ENCODE measurements at regions not wholly inside any gene's neighbourhood (a gene's known extent, or its start where the extent isn't known, plus 50 kb on each side); places are given as distances from the start of the nearest gene placed in this dataset.

DNA sequence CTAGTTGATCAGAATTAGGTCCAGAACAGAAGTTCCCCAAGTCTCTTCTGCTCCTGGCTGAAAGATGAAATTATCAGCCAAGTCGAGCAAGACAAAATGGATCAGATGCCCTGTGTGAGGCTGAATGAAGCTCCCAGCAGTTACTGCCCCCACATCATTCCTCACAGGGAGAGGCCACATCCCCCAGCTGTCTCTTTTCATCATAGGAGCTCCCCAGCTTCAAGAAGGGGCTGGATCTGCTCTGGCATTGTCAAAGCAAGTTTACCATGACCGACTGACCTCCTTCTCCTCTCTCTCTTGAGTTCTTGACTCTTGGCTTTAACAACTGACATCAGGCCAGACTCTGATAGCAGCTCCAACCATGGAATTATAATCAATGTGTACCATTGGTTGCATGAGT lies 133.3 kb upstream of the RAD23B start:
- in situ Hi-C loops (cut with HindIII; ENCODE audit: low pct_unique_long_range_greater_than_20kb, low sequenced_read_pairs): no loop called here
- DNase-seq (ENCODE audit: low read depth, low spot score): no peak

DNA sequence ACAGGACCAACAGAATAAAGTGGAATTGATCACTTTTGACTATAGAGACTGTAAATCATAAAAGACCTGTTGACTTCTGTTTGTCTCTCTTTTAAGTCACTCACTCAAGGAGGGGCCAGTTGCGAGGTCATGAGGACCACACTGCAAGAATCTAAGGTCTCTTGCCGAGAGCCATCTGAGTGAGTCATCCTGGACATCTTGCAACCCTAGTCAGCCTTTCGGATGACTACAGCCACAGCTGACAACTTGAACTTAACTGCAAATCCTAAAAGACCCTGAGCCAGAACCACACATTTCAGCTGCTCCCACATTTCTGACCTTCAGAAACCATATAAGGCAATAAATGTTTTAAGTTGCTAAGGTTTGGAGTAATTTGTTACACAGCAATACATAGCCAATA lies 129.7 kb upstream of the RAD23B start:
- in situ Hi-C loops (cut with HindIII; ENCODE audit: low pct_unique_long_range_greater_than_20kb, low sequenced_read_pairs): no loop called here
- no peak for DNase-seq (ENCODE audit: low read depth, low spot score)

DNA sequence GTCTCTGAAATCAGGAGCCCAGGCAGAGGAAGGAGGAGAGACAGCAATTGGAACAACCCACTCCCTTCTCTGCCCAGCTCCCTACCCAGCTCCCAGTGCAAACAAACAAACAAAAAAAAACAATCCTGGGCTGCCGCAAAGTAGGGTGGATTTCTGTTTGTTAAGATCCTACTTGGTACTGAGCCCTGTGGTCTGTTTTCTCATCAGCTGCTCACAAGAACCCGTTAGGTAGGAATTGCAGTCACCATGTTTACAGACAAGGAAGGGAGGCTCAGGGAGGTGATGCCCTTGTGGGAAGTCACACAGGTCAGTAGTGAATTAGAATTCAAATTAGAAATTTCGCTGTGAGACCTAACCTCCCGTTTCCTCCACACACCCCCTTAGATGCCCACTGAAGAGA lies 128.8 kb upstream of the RAD23B start:
- in situ Hi-C loops (cut with HindIII; ENCODE audit: low pct_unique_long_range_greater_than_20kb, low sequenced_read_pairs): no loop called here
- DNase-seq (ENCODE audit: low read depth, low spot score): no peak

DNA sequence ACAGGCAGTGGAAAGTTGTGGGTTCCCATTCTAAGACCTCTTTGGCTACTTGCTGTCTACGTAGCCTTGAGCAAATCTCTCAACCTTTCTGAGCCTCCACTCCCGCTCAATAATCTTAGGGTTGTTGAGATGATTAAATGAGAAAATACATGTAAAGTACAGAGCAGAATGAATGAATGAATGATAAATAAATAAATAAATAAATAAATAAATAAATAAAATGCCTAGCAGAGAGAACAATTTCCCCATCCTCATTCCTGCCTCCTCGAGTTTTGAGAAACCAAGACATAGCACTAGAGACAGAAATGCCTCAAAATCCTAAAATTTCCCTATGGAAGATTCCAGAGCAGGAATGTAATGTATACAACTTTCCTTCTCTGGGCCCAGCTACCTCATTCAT lies 128.3 kb upstream of the RAD23B start:
- in situ Hi-C loops (cut with HindIII; ENCODE audit: low pct_unique_long_range_greater_than_20kb, low sequenced_read_pairs): no loop called here
- no peak for DNase-seq (ENCODE audit: low read depth, low spot score)

GRCh38 chr9:107155244-107155817 lies 127.7 kb upstream of the RAD23B start:
- in situ Hi-C loops (cut with HindIII; ENCODE audit: low pct_unique_long_range_greater_than_20kb, low sequenced_read_pairs): no loop called here
- no peak for DNase-seq (ENCODE audit: low read depth, low spot score)

GRCh38 chr9:107158321-107158720 lies 124.8 kb upstream of the RAD23B start:
- in situ Hi-C loops (cut with HindIII; ENCODE audit: low pct_unique_long_range_greater_than_20kb, low sequenced_read_pairs): no loop called here
- DNase-seq (ENCODE audit: low read depth, low spot score): peak; percentile 82

DNA sequence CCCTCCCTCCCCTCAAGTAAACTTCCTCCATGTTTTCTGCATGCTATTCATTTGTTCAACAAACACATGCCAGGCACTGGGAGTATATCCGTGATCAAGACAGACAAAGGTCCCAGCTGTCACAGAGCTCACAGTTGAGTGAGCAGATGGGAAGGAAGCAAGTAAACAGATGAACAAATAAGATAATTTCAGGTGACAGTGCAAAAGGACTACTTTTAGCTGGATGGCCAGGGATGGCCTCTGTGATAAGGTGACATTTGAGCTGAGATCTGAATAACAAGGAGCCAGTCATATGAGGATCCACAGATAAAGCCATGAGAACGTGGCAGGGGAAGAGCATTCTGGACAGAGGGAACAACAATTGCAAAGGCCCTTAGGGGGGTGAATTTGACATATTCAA lies 121.7 kb upstream of the RAD23B start:
- DNase-seq (ENCODE audit: low read depth, low spot score): no peak
- in situ Hi-C loops (cut with HindIII; ENCODE audit: low pct_unique_long_range_greater_than_20kb, low sequenced_read_pairs): no loop called here

GRCh38 chr9:107163370-107163769 lies 119.7 kb upstream of the RAD23B start:
- no peak for DNase-seq (ENCODE audit: low read depth, low spot score)
- in situ Hi-C loops (cut with HindIII; ENCODE audit: low pct_unique_long_range_greater_than_20kb, low sequenced_read_pairs): no loop called here

DNA sequence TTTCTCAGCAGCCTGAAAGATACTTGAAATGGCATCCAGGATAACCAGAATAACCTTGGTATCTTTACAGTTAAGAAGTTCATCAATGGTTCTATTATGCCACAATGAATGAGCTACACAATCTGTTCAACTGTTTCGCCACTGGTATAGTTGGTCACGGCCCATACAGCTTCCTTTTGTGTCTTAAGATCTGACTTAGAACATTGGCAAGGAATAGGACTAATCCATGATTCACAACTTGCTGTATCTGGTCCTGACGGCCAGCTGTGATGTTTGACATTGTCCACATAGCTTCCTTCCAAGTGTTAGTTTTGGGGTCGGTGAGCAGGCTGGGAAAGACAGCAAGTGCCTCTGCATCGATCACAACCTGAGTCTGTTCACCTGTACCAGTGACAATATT lies 113.3 kb upstream of the RAD23B start:
- in situ Hi-C loops (cut with HindIII; ENCODE audit: low pct_unique_long_range_greater_than_20kb, low sequenced_read_pairs): no loop called here
- DNase-seq (ENCODE audit: low read depth, low spot score): peak; percentile 93

GRCh38 chr9:107170801-107171200 lies 112.3 kb upstream of the RAD23B start:
- in situ Hi-C loops (cut with HindIII; ENCODE audit: low pct_unique_long_range_greater_than_20kb, low sequenced_read_pairs): no loop called here

GRCh38 chr9:107172160-107172978 lies 110.7 kb upstream of the RAD23B start:
- DNase-seq (ENCODE audit: low read depth, low spot score): peak; percentile 90
- in situ Hi-C loops (cut with HindIII; ENCODE audit: low pct_unique_long_range_greater_than_20kb, low sequenced_read_pairs): no loop called here

More at GRCh38 chr9:107170801-107171200, 112.3 kb upstream of the RAD23B start:
- DNase-seq (ENCODE audit: low read depth, low spot score): peak; percentile 59

DNA sequence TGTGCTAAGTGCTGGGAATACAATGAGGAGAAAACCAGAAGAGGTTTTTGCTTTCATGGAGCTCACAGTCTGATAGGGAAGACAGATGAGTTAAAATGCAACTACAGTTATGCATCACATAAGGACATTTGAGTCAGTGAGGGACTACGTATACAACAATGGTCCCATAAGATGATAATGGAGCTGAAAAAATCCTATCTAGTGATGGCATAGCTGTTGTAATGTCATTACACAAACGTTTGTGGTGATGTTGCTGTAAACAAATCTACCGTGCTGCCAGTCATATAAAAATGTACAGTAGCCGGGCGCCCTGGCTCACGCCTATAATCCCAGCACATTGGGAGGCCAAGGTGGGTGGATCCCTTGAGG lies 110.1 kb upstream of the RAD23B start:
- DNase-seq (ENCODE audit: low read depth, low spot score): no peak
- in situ Hi-C loops (cut with HindIII; ENCODE audit: low pct_unique_long_range_greater_than_20kb, low sequenced_read_pairs): no loop called here

GRCh38 chr9:107173422-107174180 lies 109.5 kb upstream of the RAD23B start:
- in situ Hi-C loops (cut with HindIII; ENCODE audit: low pct_unique_long_range_greater_than_20kb, low sequenced_read_pairs): no loop called here
- no peak for DNase-seq (ENCODE audit: low read depth, low spot score)

DNA sequence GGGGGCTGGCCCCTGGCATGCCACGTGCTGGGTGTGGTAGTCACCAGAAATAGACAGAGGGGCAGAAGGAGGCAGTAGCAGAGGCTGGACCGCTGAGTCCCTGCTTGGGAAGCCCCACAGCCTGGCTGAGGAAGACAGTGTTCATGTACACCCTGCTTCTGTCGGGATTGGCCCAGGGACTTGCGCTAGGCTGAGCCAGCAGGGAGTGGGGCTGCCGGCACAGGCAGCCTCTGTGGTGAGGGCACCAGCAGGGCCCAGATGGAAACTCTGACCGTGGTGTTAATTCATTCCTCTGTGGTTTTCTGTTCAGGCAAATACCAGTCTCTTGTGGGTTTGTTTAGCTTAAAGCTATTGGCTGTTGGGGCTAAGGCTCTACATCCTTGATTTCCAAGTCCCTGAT lies 108.6 kb upstream of the RAD23B start:
- DNase-seq (ENCODE audit: low read depth, low spot score): no peak
- in situ Hi-C loops (cut with HindIII; ENCODE audit: low pct_unique_long_range_greater_than_20kb, low sequenced_read_pairs): no loop called here

DNA sequence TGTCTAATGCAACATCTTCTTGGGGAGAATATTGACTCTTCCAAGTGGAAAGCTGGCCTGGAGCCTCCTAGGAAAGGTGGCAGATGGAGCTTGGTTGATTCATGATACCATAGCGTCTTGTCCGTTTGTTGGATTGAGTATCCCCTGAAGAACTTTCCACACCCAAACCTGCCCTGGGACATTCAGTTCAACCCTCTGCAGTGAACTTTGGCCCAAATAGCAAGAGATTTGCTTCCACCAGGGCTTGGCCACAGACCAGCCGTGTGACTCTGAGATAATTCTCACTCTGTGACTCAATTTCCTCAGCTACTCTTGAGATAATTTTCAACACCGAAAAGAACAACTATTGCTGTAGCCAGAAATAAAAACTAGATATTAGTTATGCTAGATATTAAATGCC lies 108.0 kb upstream of the RAD23B start:
- in situ Hi-C loops (cut with HindIII; ENCODE audit: low pct_unique_long_range_greater_than_20kb, low sequenced_read_pairs): no loop called here
- DNase-seq (ENCODE audit: low read depth, low spot score): no peak

GRCh38 chr9:107175816-107176435 lies 107.2 kb upstream of the RAD23B start:
- DNase-seq (ENCODE audit: low read depth, low spot score): no peak
- in situ Hi-C loops (cut with HindIII; ENCODE audit: low pct_unique_long_range_greater_than_20kb, low sequenced_read_pairs): no loop called here

GRCh38 chr9:107176436-107177151 lies 106.5 kb upstream of the RAD23B start:
- in situ Hi-C loops (cut with HindIII; ENCODE audit: low pct_unique_long_range_greater_than_20kb, low sequenced_read_pairs): no loop called here
- no peak for DNase-seq (ENCODE audit: low read depth, low spot score)

All from SK-MEL-5 (cell line).